LNCAP (cell line): ENCODE measurements at regions not wholly inside any gene's neighbourhood (a gene's known extent, or its start where the extent isn't known, plus 50 kb on each side); places are given as distances from the start of the nearest gene placed in this dataset.

Experiments used
- TF ChIP-seq, protein P1 (sequence below): fragments of 450-650 bp; IDR thresholded peaks from 2 replicates; pipeline ENCODE4 v1.5.1; 2017; ENCODE audit warnings: mild to moderate bottlenecking

DNA sequence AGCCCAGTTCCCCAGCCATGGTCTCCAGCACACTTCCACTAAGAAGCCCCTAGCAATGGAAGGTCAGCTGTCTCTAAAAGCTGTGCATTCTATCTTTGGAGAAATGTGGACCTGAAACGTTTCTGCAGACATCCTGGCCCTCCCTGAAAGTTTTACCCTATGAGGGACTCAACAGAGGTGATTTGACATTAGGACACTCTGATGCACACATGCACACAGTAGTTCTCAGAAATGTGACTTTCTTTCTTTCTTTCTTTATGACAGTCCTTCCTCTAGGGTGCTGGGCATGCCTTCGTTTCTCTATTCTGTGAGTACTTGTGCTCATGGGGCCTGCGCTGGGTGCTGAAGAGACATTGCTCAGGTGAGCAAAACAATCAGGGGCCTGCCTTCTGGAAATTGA is 857.3 kb downstream of the RNF144A start:
- TF ChIP-seq, protein P1, sequence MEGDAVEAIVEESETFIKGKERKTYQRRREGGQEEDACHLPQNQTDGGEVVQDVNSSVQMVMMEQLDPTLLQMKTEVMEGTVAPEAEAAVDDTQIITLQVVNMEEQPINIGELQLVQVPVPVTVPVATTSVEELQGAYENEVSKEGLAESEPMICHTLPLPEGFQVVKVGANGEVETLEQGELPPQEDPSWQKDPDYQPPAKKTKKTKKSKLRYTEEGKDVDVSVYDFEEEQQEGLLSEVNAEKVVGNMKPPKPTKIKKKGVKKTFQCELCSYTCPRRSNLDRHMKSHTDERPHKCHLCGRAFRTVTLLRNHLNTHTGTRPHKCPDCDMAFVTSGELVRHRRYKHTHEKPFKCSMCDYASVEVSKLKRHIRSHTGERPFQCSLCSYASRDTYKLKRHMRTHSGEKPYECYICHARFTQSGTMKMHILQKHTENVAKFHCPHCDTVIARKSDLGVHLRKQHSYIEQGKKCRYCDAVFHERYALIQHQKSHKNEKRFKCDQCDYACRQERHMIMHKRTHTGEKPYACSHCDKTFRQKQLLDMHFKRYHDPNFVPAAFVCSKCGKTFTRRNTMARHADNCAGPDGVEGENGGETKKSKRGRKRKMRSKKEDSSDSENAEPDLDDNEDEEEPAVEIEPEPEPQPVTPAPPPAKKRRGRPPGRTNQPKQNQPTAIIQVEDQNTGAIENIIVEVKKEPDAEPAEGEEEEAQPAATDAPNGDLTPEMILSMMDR, result no peak

DNA sequence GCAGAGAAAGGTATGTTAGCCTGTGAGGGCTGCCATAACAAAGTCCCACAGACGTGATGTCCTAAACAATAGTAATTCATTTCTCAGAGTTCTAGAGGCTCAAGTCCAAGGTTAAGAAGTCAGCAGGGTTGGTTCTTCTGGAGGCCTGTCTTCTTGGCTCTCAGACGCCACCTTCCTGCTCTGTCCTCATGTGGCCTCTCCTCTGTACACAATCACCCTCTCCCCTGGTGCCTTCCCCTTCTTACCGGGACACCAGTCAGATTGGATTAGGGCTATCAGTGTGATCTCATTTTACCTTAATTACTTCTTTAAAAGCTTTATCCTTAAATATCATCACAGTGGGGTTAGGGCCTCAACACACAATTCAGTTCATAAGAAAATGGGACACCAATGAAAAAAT is 860.5 kb downstream of the RNF144A start:
- TF ChIP-seq, protein P1, result no peak

DNA sequence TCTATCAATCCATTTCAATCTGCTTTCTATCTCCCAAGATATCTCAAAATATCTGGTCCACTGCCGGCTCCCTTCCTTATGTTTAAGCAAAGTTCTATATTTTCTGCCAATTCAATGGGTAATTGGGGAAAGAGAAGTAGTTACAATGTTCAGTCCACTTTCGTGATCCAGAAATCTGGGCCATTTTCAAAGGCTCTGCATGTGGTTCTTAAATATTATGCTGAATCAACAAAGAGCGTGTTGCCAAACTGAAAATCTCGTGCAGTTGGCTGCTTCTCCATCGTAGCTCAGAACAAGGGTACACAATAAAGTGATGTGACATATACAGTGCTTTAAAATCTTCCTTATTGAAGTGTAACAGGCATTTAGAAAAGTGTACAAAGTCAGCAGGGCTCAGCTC is 863.1 kb downstream of the RNF144A start:
- TF ChIP-seq, protein P1, result no peak

GRCh38 chr2:7785700-7786099 is 868.5 kb downstream of the RNF144A start:
- TF ChIP-seq, protein P1, result no peak

- TF ChIP-seq, protein P1, result no peak
Observed at GRCh38 chr2:7788736-7789135, 871.5 kb downstream of the RNF144A start.

- TF ChIP-seq, protein P1, result no peak
Observed at GRCh38 chr2:7792031-7792651, 874.9 kb downstream of the RNF144A start.

DNA sequence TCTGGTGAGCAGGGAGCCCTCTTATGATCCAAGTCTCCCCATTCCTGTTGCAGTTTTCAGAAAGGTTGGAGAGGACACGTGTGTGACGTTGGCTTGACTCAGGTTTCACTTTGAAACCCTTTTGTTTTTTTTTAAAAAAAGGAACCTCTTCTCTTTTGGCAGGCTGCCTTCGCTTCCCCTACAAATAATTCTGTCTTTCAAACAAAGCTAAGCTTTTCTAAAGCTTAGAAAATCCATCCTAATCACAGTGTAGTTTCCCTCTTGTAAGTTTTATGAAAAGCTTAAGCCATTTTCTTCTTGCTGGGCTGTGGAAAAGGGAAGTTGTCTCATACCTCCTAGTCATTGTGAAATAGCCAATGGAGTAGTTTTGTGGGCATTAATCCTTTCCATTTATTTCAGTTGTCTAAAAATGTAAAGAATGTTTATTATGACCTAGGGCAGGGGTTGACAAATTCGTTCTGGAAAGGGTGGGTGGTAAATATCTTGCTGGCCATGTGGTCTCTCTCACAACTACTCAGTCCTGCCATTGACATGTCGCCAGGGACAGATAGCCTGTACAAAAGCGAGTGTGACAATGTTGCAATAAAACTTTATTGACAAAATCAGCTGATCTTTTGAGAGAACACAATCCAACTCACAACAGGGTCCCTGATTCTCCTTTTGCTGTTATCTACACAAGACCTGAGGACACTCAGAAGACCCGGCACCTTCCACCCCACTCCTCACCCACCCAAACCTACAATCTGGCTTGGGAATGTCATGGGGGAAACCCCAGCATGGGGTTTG is 878.8 kb downstream of the RNF144A start:
- TF ChIP-seq, protein P1, result no peak
